Subcutaneous abdominal adipose tissue (tissue), 5 donors: ENCODE measurements at regions not wholly inside any gene's neighbourhood (a gene's known extent, or its start where the extent isn't known, plus 50 kb on each side); places are given as distances from the start of the nearest gene placed in this dataset.

ENCODE experiments used
- H3K27ac ChIP-seq: one replicate; pipeline ENCODE4 v1.7.0; 2013; ENCODE audit warnings: low read depth, mild to moderate bottlenecking, inconsistent platforms, low read length, moderate library complexity
- H3K27me3 ChIP-seq, 5 donors: one replicate each; pipeline ENCODE4 v1.7.0; 2013; ENCODE audit warnings: low read length in 5 of 5, inconsistent platforms in 1 of 5; ENCODE audit not compliant: control insufficient read depth in 5 of 5, insufficient read depth in 4 of 5
- H3K36me3 ChIP-seq, 5 donors: one replicate each; pipeline ENCODE4 v1.7.0; 2013; ENCODE audit warnings: low read length in 5 of 5; ENCODE audit not compliant: control insufficient read depth in 5 of 5, insufficient read depth in 5 of 5
- H3K4me1 ChIP-seq, 5 donors: one replicate each; pipeline ENCODE4 v1.7.0; 2013; ENCODE audit warnings: low read length in 5 of 5, mild to moderate bottlenecking in 3 of 5, moderate library complexity in 1 of 5; ENCODE audit not compliant: control insufficient read depth in 5 of 5, insufficient read depth in 5 of 5
- H3K4me3 ChIP-seq, 5 donors: one replicate each; pipeline ENCODE4 v1.7.0; 2013; ENCODE audit warnings: low read length in 5 of 5, low read depth in 1 of 5
- H3K9ac ChIP-seq, 5 donors: one replicate each; pipeline ENCODE4 v1.7.0; 2013; ENCODE audit warnings: low read length in 5 of 5, mild to moderate bottlenecking in 4 of 5, moderate library complexity in 3 of 5
- H3K9me3 ChIP-seq, 5 donors: one replicate each; pipeline ENCODE4 v1.7.0; 2013; ENCODE audit warnings: low read length in 5 of 5; ENCODE audit not compliant: control insufficient read depth in 5 of 5
- donor health status: healthy.
- donor health status: healthy.
- donor health status: healthy.
- donor health status: healthy.
- donor health status: healthy.

DNA sequence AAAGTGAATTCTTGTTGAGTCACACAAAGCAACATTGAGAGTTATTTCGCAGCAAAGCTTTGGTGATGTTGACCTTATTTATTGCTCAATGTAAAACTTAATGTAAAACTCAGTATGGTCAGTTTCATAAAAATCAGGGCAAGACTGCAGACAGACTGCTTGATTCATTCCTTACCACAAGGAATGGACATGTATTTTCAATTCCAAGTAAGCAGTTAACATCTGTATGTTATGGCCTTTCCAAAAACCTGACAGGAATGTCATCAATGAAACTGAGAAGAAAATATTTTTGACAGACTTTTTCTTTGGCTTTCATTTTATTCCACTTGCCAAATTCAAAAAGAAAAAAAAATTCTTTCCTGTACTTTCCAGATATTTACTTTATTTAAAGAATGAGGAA is 488.3 kb downstream of the ANKRD50 start:
- H3K4me3 ChIP-seq, result no peak overlapping the region
- no peak overlapping the region for H3K27ac ChIP-seq
- no peaks in the 10 kb centered on the region for H3K4me1 ChIP-seq
- H3K27me3 ChIP-seq, result no peaks in the 10 kb centered on the region
- peaks cover 0 to 4% (median 2%) of the 10 kb centered on the region in 5 donors for H3K9me3 ChIP-seq
- no peak overlapping the region for H3K9ac ChIP-seq
- no peaks in the 10 kb centered on the region for H3K36me3 ChIP-seq

DNA sequence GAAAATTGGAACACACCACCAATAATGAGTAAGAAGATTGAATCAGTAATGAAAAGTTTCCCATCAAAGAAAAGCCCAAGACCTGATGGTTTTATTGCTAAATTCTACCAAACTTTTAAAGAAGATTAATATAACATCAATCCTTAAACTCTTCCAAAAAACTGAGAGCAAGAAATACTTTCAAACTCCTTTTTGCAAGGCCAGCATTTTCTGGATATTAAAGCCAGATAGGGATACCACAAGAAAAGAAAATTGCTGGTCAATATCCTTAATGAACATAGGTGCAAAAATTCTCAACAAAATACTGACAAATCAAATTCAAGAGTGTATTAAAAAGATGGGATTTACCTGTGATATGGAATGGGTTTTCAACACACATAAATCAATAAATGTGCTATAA is 484.6 kb downstream of the ANKRD50 start:
- Histone ChIP-seq H3K9me3 (peaks cover 0 to 4% (median 2%) of the 10 kb centered on the region in 5 donors), H3K27me3 (no peaks in the 10 kb centered on the region), H3K4me3 (no peak overlapping the region), H3K36me3 (no peaks in the 10 kb centered on the region), H3K9ac (no peak overlapping the region), H3K4me1 (no peaks in the 10 kb centered on the region), H3K27ac (no peak overlapping the region)

DNA sequence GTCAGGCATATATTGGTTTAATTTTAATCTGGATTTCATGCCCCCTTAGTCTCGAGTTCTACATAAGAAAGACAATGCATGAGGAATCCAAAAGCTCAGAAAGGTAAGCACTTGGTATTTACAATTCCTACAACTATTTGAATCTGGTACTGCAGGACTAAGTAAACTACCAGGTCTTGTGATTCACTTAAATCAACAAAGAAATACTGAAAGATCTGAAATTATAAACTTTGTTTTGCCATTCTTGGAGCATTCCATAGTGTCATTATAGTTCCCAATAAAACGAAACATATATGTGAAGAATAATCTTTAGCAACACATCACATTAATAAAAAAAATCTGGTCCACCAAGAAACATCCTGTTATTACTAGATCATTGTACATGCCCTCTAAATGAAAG is 482.3 kb downstream of the ANKRD50 start:
- Histone ChIP-seq H3K27ac (no peak overlapping the region), H3K9me3 (peaks cover 0 to 4% (median 2%) of the 10 kb centered on the region in 5 donors), H3K27me3 (no peaks in the 10 kb centered on the region), H3K4me1 (no peaks in the 10 kb centered on the region), H3K9ac (no peak overlapping the region), H3K4me3 (no peak overlapping the region), H3K36me3 (no peaks in the 10 kb centered on the region)

DNA sequence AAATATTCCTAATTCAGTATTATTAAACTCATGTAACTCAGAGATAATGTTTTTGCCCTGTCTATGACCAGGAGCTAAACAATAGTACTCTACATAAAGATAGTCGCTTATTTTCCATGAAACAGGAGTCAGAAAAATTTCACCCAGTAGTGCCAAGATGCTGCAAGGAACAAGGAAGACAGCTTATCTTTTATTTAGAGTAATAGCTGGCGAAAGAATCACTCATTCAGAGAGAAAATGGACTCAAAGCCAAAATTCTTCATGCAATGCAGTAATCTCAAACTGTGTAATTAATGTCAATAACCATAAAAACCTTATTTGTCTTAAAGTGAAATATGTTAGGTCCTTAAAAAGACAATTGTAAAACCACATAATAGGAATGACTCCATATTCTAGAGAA is 477.8 kb downstream of the ANKRD50 start:
- no peaks in the 10 kb centered on the region for H3K27me3 ChIP-seq
- H3K9ac ChIP-seq, result no peak overlapping the region

DNA sequence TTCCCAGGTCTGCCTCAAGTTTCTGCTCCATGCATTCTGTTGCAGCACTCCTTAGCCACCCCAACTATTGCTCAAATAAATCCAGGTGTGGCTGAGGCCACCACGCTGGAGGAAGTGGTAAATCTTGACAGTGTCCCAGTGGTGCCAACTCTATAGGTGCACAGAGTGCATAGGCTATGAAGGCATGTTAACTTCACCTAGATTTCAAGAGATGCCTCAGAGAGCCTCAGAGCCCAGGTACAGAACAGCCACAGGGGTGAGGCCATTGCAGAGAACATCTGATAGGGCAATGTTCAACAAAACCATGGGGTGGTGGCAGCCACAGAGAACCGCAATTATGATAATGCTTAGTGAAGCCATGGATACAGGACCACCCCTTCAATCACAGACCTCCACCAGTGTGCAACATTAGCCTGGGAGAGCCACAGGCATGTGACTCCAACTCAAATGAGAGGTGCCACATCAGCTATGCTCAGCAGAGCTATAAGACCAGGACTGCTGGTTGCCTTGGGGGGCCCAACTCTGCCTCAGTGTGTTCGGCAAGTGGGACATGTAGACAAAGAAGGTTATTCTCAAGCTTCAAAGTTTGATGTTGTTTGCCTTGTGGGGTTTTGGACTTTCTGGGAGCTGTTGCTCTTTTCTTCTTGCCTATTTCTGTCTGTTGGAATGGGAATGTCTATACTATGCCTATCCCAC is 468.7 kb downstream of the ANKRD50 start:
- no peaks in the 10 kb centered on the region for H3K4me1 ChIP-seq
- H3K36me3 ChIP-seq, result no peaks in the 10 kb centered on the region
- H3K27me3 ChIP-seq, result no peaks in the 10 kb centered on the region
- H3K27ac ChIP-seq, result no peak overlapping the region
- no peak overlapping the region for H3K9ac ChIP-seq
- peaks cover 0 to 2% (median 0%) of the 10 kb centered on the region in 5 donors for H3K9me3 ChIP-seq
- no peak overlapping the region for H3K4me3 ChIP-seq

More for the DNA sequence above, 477.8 kb downstream of the ANKRD50 start:
- no peak overlapping the region for H3K27ac ChIP-seq
- H3K36me3 ChIP-seq, result no peaks in the 10 kb centered on the region
- H3K4me3 ChIP-seq, result no peak overlapping the region
- no peaks in the 10 kb centered on the region for H3K4me1 ChIP-seq
- no peaks in the 10 kb centered on the region for H3K9me3 ChIP-seq

DNA sequence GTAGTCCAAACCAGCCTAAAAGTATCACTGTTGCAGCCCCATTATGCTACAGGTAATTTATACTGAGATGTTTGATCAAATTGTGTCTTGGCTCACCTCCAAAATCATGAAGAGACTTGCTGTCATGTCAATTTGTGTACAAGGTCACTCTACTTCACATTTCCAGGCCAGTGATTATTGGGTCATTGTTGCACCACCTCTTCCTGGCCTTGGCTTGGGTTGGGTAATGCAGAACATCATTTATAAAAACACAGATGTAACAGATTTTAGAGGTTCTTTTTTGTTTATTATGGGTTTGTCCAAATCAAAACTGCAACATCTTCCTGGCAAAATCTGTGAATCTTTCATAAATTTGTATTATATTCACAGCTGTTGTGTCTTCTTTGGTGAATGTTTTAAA is 459.5 kb downstream of the ANKRD50 start:
- Histone ChIP-seq H3K4me1 (peaks cover 0 to 4% (median 0%) of the 10 kb centered on the region in 5 donors), H3K9me3 (no peaks in the 10 kb centered on the region), H3K27ac (no peak overlapping the region), H3K9ac (no peak overlapping the region), H3K36me3 (no peaks in the 10 kb centered on the region), H3K4me3 (no peak overlapping the region), H3K27me3 (no peaks in the 10 kb centered on the region)

DNA sequence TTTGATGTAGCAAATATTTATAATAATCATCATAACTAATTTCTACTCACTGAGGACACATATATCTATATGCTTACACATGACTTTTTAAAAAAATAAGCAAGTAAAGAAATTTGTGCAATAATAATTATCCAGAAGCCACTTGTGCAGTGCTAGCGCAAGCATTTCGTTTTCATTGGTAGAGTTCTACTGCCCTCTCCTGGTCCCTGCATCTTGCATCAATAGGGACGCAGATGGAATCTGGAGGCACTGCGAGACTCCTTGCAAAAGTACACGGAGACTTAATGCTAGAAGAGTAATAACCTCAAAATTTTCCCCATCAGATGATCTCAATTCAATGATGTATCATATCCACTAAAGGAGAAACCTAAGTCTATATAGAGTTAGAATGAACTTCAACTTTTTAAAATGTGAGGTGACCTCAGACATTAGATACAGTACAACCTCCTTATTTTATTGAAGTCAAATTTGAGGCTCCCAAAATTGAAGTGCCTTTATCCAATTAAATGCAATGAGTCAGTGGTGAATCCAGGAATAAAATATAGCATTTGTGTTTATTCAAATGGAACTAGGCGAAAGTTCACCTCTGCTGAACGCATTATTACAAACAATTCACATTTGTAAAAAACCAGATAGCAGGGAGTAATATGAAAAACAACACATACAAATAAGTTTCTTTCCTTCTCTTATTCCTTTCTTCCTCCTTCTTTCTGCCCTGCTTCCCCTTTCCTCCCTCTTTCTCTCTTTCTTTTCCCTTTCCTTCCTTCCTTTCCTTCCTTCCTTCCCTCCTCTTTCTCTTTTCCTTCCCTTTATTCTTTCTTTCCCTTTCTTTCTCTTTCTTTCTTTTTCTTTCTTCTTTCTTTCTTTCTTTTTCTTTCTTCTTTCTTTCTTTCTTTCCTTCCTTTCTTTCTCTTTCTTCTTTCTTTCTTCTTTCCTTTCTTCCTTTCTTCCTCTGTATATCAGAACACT is 450.0 kb downstream of the ANKRD50 start:
- Histone ChIP-seq H3K27me3 (no peaks in the 10 kb centered on the region), H3K27ac (no peak overlapping the region), H3K9me3 (no peaks in the 10 kb centered on the region), H3K9ac (no peak overlapping the region), H3K4me3 (no peak overlapping the region), H3K36me3 (no peaks in the 10 kb centered on the region), H3K4me1 (peaks cover 0 to 6% (median 0%) of the 10 kb centered on the region in 5 donors)

DNA sequence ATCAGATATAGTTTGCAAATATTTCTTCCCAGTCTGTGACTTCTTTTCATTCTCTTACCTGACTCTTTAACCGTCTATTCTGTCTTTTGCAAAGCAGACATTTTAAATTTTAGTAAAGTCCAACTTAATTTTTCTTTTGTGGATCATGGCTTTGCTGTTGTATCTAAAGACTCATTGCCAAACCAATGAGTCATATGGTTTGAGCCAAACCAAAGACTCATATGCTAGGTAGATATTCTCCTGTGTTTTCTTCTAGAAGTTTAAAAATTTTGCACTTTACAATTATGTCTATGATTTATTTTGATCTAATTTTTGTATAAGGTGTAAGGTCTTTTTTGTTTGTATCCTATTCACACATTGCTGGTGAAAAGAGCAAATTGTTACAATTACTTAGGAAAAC is 446.8 kb downstream of the ANKRD50 start:
- Histone ChIP-seq H3K27ac (no peak overlapping the region), H3K9me3 (no peaks in the 10 kb centered on the region), H3K4me3 (no peak overlapping the region), H3K27me3 (no peaks in the 10 kb centered on the region), H3K36me3 (no peaks in the 10 kb centered on the region), H3K4me1 (peaks cover 0 to 6% (median 0%) of the 10 kb centered on the region in 5 donors), H3K9ac (no peak overlapping the region)

DNA sequence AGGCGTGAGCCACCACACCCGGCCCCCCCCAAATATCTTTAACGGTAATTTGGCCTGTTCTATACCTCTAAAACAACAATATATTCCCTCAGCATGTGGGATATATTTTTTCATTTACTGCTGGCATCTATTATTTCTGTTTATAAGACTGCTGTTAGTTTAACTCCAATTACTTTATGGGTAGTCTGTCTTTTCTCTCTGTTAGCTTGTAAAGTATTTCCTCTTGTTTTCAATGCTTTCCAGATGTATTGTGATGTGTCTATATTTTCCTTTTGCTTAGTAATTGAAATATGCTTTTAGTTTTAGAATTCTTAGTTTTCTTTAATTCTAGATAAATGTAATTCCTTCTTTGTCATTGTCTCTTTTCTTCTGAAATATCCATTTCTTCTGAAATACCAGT is 445.8 kb downstream of the ANKRD50 start:
- H3K4me1 ChIP-seq, result peaks cover 0 to 6% (median 0%) of the 10 kb centered on the region in 5 donors
- no peak overlapping the region for H3K9ac ChIP-seq
- no peak overlapping the region for H3K27ac ChIP-seq
- no peaks in the 10 kb centered on the region for H3K36me3 ChIP-seq
- H3K27me3 ChIP-seq, result no peaks in the 10 kb centered on the region
- H3K4me3 ChIP-seq, result no peak overlapping the region
- H3K9me3 ChIP-seq, result no peaks in the 10 kb centered on the region

DNA sequence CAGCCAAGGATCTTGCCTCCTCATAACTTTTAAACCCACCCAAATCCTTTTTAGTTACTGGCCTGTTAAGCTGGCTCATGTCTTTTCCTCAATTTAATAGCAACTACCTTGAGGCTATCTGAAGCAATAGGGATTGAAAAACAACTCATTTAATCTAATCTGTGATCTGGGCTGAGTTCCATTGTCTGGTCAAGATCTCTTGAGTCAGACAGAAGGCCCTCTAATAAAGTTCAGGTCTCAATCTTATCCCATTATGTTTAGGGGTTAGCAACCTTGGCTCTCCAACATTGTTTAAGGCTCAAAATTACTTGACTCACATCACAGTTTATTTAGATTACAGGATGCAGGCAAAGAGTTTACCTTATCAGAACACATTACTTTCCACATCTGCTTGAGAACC is 436.1 kb downstream of the ANKRD50 start:
- Histone ChIP-seq H3K36me3 (no peaks in the 10 kb centered on the region), H3K27me3 (no peaks in the 10 kb centered on the region), H3K9ac (no peak overlapping the region), H3K9me3 (no peaks in the 10 kb centered on the region), H3K27ac (no peak overlapping the region), H3K4me3 (no peak overlapping the region), H3K4me1 (no peaks in the 10 kb centered on the region)
